Panc1 (cell line): ENCODE measurements at regions not wholly inside any gene's neighbourhood (a gene's known extent, or its start where the extent isn't known, plus 50 kb on each side); places are given as distances from the start of the nearest gene placed in this dataset.

Source experiments
- ATAC-seq: fragments of 200-7000 bp; cut with Tn5 transposase; 2 replicates; pipeline ENCODE4 v1.9.1; 2020; ENCODE audit warnings: mild to moderate bottlenecking, moderate library complexity
- BruUV-seq: library from RNA; stranded (reverse); fragments of 400-500 nt; replicated peaks from 2 replicates; lab custom pipeline; 2021; lab: Mats Ljungman, UMichigan
- CTCF ChIA-PET: fragments of 300-600 bp; sonication (Branson Sonifier 250); formaldehyde crosslinking; loops from one replicate; lab custom pipeline; 2022; ENCODE audit warnings: antibody characterized with exemption; lab: Charles Lee
- POLR2A ChIA-PET: fragments of 300-600 bp; sonication (Branson Sonifier 250); formaldehyde crosslinking; loops from one replicate; lab custom pipeline; 2022; ENCODE audit warnings: antibody characterized with exemption; lab: Charles Lee
- DNase-seq: peaks from one replicate; pipeline ENCODE4 v3.0.0-alpha.2; 2010; ENCODE audit warnings: low read depth, low spot score
- H3K27ac ChIP-seq: 2 replicates; pipeline ENCODE4 v1.5.1; 2011; ENCODE audit warnings: mild to moderate bottlenecking, low read length, inconsistent platforms
- H3K27me3 ChIP-seq: fragments of 200-500 bp; sonication (Bioruptor generic); 2 replicates; pipeline ENCODE4 v1.6.0; 2014; ENCODE audit warnings: low read length, inconsistent platforms; ENCODE audit not compliant: control insufficient read depth, insufficient read depth
- H3K36me3 ChIP-seq: fragments of 200-500 bp; sonication (Bioruptor generic); 2 replicates; pipeline ENCODE4 v1.5.1; 2014; ENCODE audit warnings: inconsistent platforms, mild to moderate bottlenecking, low read length, moderate library complexity; ENCODE audit not compliant: control insufficient read depth, insufficient read depth
- H3K4me1 ChIP-seq: 2 replicates; pipeline ENCODE4 v1.5.1; 2011; ENCODE audit warnings: inconsistent platforms, mild to moderate bottlenecking, low read length, moderate library complexity; ENCODE audit not compliant: control insufficient read depth, insufficient read depth
- H3K4me3 ChIP-seq, 2 experiments: 2 replicates each; pipeline ENCODE4 v1.5.1; 2011 to 2012; ENCODE audit warnings: low read depth in 2 of 2, low read length in 2 of 2, mild to moderate bottlenecking in 2 of 2, inconsistent platforms in 1 of 2, moderate library complexity in 1 of 2
- H3K9me3 ChIP-seq: fragments of 200-500 bp; sonication (Bioruptor generic); 2 replicates; pipeline ENCODE4 v1.5.1; 2014; ENCODE audit warnings: low read depth, mild to moderate bottlenecking, inconsistent platforms, low read length, moderate library complexity; ENCODE audit not compliant: control insufficient read depth, insufficient read depth
- CTCF ChIP-seq: fragments of 450-650 bp; IDR thresholded peaks from 2 replicates; pipeline ENCODE4 v1.5.1; 2017; ENCODE audit warnings: mild to moderate bottlenecking
- POLR2AphosphoS5 ChIP-seq: IDR thresholded peaks from 2 replicates; pipeline ENCODE4 v1.6.1; 2012; ENCODE audit warnings: mild to moderate bottlenecking, low read depth, low read length, moderate library complexity
- SIN3A ChIP-seq: IDR thresholded peaks from 2 replicates; pipeline ENCODE4 v1.6.1; 2012; ENCODE audit warnings: low read depth, mild to moderate bottlenecking, low read length, moderate library complexity, borderline replicate concordance; ENCODE audit not compliant: insufficient read depth
- TCF7L2 ChIP-seq: IDR thresholded peaks from 2 replicates; pipeline ENCODE4 v1.6.1; 2011; ENCODE audit warnings: mild to moderate bottlenecking, low read depth, low read length, inconsistent platforms
- in situ Hi-C: cut with HindIII; loops from 2 replicates; pipeline ENCODE4 v1.10.0; 2016; ENCODE audit warnings: low sequenced_read_pairs, low pct_unique_long_range_greater_than_20kb
- intact Hi-C: fragments of 100-400 bp; cut with micrococcal nuclease; formaldehyde crosslinking; loops from one replicate; pipeline ENCODE4 v1.10.0; 2022; ENCODE audit not compliant: unreplicated experiment
- TF ChIP-seq, protein P1 (sequence below), 2 experiments: IDR thresholded peaks; 2 replicates each; pipeline ENCODE4 v1.6.1; 2011 to 2012; ENCODE audit warnings: low read depth in 2 of 2, control low read depth in 1 of 2, low read length in 1 of 2, mild to moderate bottlenecking in 1 of 2, moderate library complexity in 1 of 2; ENCODE audit not compliant: insufficient read depth in 1 of 2

DNA sequence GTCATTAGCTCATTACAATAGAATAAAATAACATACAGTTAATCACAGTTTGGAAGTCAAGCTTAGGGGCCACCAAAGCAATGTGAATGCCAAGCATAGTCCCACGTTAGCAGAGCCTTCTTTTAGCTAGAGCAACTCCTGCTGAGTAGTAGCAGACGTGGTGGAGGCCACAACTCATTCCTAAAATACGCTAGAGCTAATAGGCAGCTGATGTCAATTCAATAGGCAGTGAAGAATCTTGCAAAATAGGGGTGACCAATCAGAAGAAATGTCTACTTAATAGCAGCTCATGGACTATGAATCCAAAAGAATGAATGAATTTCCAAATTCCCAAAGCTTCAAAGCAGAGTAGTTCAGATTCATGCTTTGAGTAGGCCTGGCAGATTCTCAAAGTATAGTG is 292.9 kb upstream of the RORA start:
- no peaks in the 10 kb centered on the region for H3K36me3 ChIP-seq
- POLR2A ChIA-PET, result no interaction called here
- ATAC-seq (no peak), DNase-seq (no peak)
- no peak overlapping the region for H3K27ac ChIP-seq
- no TSS peak for BruUV-seq
- no peak overlapping the region for H3K4me3 ChIP-seq
- intact Hi-C loops, result no loop called here
- CTCF ChIA-PET, result no interaction called here
- TF ChIP-seq SIN3A (no peak), POLR2AphosphoS5 (no peak), CTCF (no peak), TCF7L2 (no peak)
- TF ChIP-seq, protein P1, sequence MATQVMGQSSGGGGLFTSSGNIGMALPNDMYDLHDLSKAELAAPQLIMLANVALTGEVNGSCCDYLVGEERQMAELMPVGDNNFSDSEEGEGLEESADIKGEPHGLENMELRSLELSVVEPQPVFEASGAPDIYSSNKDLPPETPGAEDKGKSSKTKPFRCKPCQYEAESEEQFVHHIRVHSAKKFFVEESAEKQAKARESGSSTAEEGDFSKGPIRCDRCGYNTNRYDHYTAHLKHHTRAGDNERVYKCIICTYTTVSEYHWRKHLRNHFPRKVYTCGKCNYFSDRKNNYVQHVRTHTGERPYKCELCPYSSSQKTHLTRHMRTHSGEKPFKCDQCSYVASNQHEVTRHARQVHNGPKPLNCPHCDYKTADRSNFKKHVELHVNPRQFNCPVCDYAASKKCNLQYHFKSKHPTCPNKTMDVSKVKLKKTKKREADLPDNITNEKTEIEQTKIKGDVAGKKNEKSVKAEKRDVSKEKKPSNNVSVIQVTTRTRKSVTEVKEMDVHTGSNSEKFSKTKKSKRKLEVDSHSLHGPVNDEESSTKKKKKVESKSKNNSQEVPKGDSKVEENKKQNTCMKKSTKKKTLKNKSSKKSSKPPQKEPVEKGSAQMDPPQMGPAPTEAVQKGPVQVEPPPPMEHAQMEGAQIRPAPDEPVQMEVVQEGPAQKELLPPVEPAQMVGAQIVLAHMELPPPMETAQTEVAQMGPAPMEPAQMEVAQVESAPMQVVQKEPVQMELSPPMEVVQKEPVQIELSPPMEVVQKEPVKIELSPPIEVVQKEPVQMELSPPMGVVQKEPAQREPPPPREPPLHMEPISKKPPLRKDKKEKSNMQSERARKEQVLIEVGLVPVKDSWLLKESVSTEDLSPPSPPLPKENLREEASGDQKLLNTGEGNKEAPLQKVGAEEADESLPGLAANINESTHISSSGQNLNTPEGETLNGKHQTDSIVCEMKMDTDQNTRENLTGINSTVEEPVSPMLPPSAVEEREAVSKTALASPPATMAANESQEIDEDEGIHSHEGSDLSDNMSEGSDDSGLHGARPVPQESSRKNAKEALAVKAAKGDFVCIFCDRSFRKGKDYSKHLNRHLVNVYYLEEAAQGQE (IDR thresholded peaks at IDR 0.05; ENCODE audit: insufficient read depth in 1 of 2, low read depth in 2 of 2, low read length in 1 of 2), result no peak
- no peaks in the 10 kb centered on the region for H3K9me3 ChIP-seq
- in situ Hi-C loops, result no loop called here
- H3K4me1 ChIP-seq, result no peaks in the 10 kb centered on the region
- no peaks in the 10 kb centered on the region for H3K27me3 ChIP-seq

DNA sequence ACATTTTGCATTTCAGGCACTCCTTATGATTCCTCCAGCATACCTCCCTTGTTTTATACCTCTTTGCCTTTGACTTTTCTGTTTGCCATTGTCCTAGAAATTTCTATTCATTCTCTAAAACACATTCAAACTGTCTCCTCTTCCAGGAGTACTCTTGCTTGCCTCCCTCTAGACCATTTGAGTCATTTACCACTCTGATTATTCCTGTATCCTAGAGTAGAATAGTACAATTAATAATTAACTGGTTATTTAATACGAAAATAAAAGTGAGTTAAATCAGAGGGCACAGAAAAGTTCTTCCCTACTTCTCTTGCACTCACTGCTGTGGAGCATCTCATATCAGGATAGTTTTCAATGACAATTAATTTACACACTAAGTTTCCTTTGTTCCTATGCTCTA is 290.2 kb upstream of the RORA start:
- no peak for TF ChIP-seq POLR2AphosphoS5
- no peak for TF ChIP-seq SIN3A
- TF ChIP-seq TCF7L2, result no peak
- TF ChIP-seq, protein P1 (IDR thresholded peaks at IDR 0.05; ENCODE audit: insufficient read depth in 1 of 2, low read depth in 2 of 2, low read length in 1 of 2), result no peak
- TF ChIP-seq CTCF, result no peak
- Histone ChIP-seq H3K9me3 (no peaks in the 10 kb centered on the region), H3K36me3 (no peaks in the 10 kb centered on the region), H3K27ac (no peak overlapping the region), H3K4me1 (no peaks in the 10 kb centered on the region; the same call in 1 of the 2 replicates), H3K4me3 (no peak overlapping the region), H3K27me3 (no peaks in the 10 kb centered on the region)
- CTCF ChIA-PET, result no interaction called here
- intact Hi-C loops (no loop called here), in situ Hi-C loops (no loop called here)
- POLR2A ChIA-PET, result no interaction called here
- no TSS peak for BruUV-seq
- no peak for DNase-seq
- no peak for ATAC-seq
